Upper lobe of left lung (tissue), 6 donors: ENCODE measurements at regions not wholly inside any gene's neighbourhood (a gene's known extent, or its start where the extent isn't known, plus 50 kb on each side); places are given as distances from the start of the nearest gene placed in this dataset.
"Not testable (repeated sequence)": the region's sequence is repeated elsewhere in the genome, so short reads cannot be mapped to it uniquely, and the experiment has no call there.

Experiments used
- ATAC-seq, 2 donors: fragments of 200-7000 bp; cut with Tn5 transposase; one replicate each; pipeline ENCODE4 v1.9.1; 2022; ENCODE audit warnings: mild to moderate bottlenecking in 2 of 2, moderate library complexity in 2 of 2; ENCODE audit not compliant: low FRiP score in 2 of 2
- DNase-seq, 2 donors: peaks; one replicate each; pipeline ENCODE4 v3.0.0-alpha.2; 2019 to 2020
- H3K27ac ChIP-seq, 4 donors: fragments of 200-600 bp; sonication (generic); one replicate each; pipeline ENCODE4 v1.5.1; 2016 to 2019
- H3K27me3 ChIP-seq, 4 donors: fragments of 200-600 bp; sonication (generic); one replicate each; pipeline ENCODE4 v1.5.1; 2017 to 2019
- H3K36me3 ChIP-seq, 4 donors: fragments of 200-600 bp; sonication (generic); one replicate each; pipeline ENCODE4 v1.5.1; 2016 to 2019
- H3K4me1 ChIP-seq, 4 donors: fragments of 200-600 bp; sonication (generic); one replicate each; pipeline ENCODE4 v1.5.1; 2018 to 2019
- H3K4me3 ChIP-seq, 4 donors: fragments of 200-600 bp; sonication (generic); one replicate each; pipeline ENCODE4 v1.5.1; 2017 to 2019; ENCODE audit warnings: mild to moderate bottlenecking in 2 of 4, moderate library complexity in 1 of 4
- H3K9me3 ChIP-seq, 4 donors: fragments of 200-600 bp; sonication (generic); one replicate each; pipeline ENCODE4 v1.5.1; 2018 to 2019
- EP300 ChIP-seq, 4 donors: sonication (generic); formaldehyde crosslinking; IDR thresholded peaks; one replicate each; pipeline ENCODE4 v1.5.1; 2017; ENCODE audit warnings: antibody characterized with exemption in 4 of 4, control low read depth in 2 of 4
- POLR2A ChIP-seq, 4 donors: fragments of 450-650 bp; IDR thresholded peaks; one replicate each; pipeline ENCODE4 v1.5.1; 2016 to 2017; ENCODE audit warnings: antibody characterized with exemption in 4 of 4, mild to moderate bottlenecking in 2 of 4
- POLR2AphosphoS5 ChIP-seq, 2 donors: sonication (generic); formaldehyde crosslinking; IDR thresholded peaks; one replicate each; pipeline ENCODE4 v1.5.1; 2017; ENCODE audit warnings: antibody characterized with exemption in 2 of 2
- WGBS, 2 donors: methylation state at CpG; one replicate each; pipeline ENCODE4 v1.1.5; 2017 to 2018; 5-methylcytosine and 5-hydroxymethylcytosine counted together
- TF ChIP-seq, protein P1 (sequence below), 6 experiments: fragments of 450-650 bp in 4 of 6; fragments of 200-600 bp in 2 of 6; sonication (generic) in 2 of 6; IDR thresholded peaks; one replicate each; pipeline ENCODE4 v1.5.1; 2016 to 2019; ENCODE audit warnings: antibody characterized with exemption in 6 of 6
- donor health status: DM: no; HTN: no; CAD: no; lungs with moderate emphysema.
- donor health status: DM: no; HTN: yes; CAD: no; lungs with severe emphysema.

- H3K27me3 ChIP-seq, result no peaks in the 10 kb centered on the region
- H3K4me3 ChIP-seq, result no peak overlapping the region
- ATAC-seq, result no peak
- no peaks in the 10 kb centered on the region for H3K4me1 ChIP-seq
- no peaks in the 10 kb centered on the region for H3K36me3 ChIP-seq
- no peak for DNase-seq
- TF ChIP-seq EP300 (IDR thresholded peaks at IDR 0.05), result no peak
- TF ChIP-seq POLR2AphosphoS5 (IDR thresholded peaks at IDR 0.05), result no peak
- no peak for TF ChIP-seq POLR2A (IDR thresholded peaks at IDR 0.05)
- TF ChIP-seq, protein P1, sequence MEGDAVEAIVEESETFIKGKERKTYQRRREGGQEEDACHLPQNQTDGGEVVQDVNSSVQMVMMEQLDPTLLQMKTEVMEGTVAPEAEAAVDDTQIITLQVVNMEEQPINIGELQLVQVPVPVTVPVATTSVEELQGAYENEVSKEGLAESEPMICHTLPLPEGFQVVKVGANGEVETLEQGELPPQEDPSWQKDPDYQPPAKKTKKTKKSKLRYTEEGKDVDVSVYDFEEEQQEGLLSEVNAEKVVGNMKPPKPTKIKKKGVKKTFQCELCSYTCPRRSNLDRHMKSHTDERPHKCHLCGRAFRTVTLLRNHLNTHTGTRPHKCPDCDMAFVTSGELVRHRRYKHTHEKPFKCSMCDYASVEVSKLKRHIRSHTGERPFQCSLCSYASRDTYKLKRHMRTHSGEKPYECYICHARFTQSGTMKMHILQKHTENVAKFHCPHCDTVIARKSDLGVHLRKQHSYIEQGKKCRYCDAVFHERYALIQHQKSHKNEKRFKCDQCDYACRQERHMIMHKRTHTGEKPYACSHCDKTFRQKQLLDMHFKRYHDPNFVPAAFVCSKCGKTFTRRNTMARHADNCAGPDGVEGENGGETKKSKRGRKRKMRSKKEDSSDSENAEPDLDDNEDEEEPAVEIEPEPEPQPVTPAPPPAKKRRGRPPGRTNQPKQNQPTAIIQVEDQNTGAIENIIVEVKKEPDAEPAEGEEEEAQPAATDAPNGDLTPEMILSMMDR (IDR thresholded peaks at IDR 0.05), result no peak
- WGBS, 2 donors, result 76 to 84% methylated on average over 3 of the region's 3 CpGs
- H3K9me3 ChIP-seq, result no peaks in the 10 kb centered on the region
- H3K27ac ChIP-seq, result no peak overlapping the region
Measured at GRCh38 chr12:131199221-131199620, 245.5 kb downstream of the ADGRD1 start.

DNA sequence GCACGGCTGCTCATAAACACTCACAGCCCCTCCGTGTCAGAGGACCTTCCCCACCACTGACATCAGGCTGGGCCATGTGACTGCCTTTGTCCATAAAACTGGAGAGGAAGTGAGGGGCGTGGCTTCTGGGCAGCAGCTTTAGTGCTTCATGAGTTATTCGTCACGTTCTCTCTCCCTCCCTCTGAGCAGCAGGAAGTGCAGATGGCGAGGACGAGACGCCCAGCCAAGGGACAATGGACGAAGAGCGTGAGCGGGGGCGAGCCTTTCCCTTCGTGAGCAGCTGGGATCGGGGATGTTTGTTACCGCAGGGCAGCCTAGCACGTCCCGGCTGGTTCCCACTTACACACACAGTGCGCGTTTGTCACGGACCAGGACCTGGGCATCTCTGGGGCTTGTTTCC lies 248.2 kb downstream of the ADGRD1 start:
- not testable (repeated sequence) for H3K9me3 ChIP-seq, H3K4me1 ChIP-seq, H3K36me3 ChIP-seq, H3K4me3 ChIP-seq, DNase-seq, ATAC-seq, H3K27me3 ChIP-seq, H3K27ac ChIP-seq
- WGBS, 2 donors, result no CpG with 5 or more reads among the region's 20 CpGs

DNA sequence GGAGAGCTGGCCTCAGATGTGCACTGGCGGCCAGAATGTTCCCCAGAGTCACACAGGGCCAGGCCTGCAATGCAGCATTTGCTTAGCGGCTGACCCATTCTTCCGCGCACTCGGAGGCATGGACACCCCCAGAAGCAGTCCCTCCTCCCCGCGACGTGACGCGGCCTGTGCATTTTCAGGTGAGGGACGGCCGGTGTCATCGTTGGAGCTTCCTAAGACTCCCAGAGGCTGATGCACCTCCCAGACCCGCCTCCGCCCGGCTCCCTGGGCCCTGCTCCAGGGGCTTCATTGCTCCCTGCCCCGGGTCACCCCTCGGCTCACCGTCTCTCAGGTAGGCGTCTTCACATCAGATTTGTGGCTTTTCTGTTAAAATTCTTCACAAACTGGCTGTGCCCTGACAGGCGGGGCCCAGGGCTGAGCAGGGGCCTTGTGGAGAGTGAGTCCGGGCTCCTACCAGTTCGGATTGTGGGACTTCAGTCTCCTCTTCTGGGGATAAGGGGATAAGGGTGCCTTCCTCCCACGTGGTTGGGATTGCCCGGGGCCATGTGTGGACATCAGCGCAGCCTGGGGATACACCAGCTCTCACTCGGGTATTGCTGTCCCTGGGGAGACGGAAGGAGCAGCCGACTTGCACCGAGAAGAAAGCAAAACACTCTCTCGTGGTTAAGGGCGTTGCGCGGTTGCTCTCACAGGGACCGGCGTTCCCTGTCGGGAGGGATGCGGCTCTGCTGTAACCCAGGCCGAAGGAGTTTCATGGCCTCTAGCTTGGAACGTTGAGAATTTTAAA lies 249.1 kb downstream of the ADGRD1 start:
- no peak overlapping the region for H3K27ac ChIP-seq
- TF ChIP-seq, protein P1 (IDR thresholded peaks at IDR 0.05), result no peak
- no peak for TF ChIP-seq POLR2AphosphoS5 (IDR thresholded peaks at IDR 0.05)
- H3K4me3 ChIP-seq, result no peak overlapping the region
- ATAC-seq (no peak), DNase-seq (peak; percentile 17 to 67)
- no peaks in the 10 kb centered on the region for H3K27me3 ChIP-seq
- 87 to 92% methylated on average over 39 to 40 of the region's 40 CpGs for WGBS, 2 donors
- H3K9me3 ChIP-seq, result no peaks in the 10 kb centered on the region
- H3K4me1 ChIP-seq, result no peaks in the 10 kb centered on the region
- no peaks in the 10 kb centered on the region for H3K36me3 ChIP-seq

DNA sequence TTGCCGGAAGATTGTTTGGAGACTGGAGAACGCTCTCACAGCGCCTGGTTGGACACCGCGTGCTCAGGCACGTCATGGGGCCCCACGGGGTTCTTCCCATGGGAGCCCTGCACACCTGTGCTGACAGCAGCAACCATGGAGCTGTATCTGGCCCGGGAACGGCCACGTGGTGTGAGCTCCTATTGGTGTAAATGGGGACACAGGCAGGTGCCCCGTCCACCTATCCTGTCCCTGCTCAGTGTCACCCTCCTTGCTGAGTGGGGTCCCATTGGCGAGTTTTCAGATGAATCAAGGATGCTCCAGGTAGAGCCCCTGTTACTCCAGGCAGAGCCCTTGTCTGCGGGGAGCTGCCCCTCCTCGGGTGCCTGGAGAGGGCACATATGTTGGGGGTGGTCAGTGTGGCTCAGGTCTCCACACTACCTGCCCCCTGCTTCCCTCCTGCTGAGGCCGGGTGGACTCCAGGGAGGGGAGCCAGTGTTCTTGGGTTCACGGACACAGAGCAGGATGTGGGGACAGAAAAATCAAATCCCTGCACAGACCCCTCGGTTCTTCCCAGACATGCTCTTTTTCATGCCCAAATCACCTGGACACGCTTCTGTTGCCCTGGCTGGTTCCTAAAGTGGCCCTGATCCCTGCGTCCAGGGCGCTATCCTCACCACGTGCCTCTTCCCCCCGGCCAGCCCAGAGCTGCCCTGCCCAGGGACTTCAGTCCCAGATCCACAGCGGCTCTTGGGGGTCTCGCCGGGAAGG lies 250.1 kb downstream of the ADGRD1 start:
- ATAC-seq (no peak), DNase-seq (peak; percentile 16 to 32)
- H3K27ac ChIP-seq, result no peak overlapping the region
- no peaks in the 10 kb centered on the region for H3K27me3 ChIP-seq
- no peaks in the 10 kb centered on the region for H3K9me3 ChIP-seq
- no peak overlapping the region for H3K4me3 ChIP-seq
- no peaks in the 10 kb centered on the region for H3K4me1 ChIP-seq
- H3K36me3 ChIP-seq, result no peaks in the 10 kb centered on the region
- TF ChIP-seq, protein P1 (IDR thresholded peaks at IDR 0.05), result no peak
- no peak for TF ChIP-seq EP300 (IDR thresholded peaks at IDR 0.05)
- 66 to 92% methylated on average over 7 to 25 of the region's 25 CpGs for WGBS, 2 donors

GRCh38 chr12:131204416-131205274 lies 250.9 kb downstream of the ADGRD1 start:
- H3K27ac ChIP-seq, result no peak overlapping the region
- no peak for ATAC-seq
- TF ChIP-seq POLR2A (IDR thresholded peaks at IDR 0.05) (no peak), POLR2AphosphoS5 (IDR thresholded peaks at IDR 0.05) (no peak)
- TF ChIP-seq, protein P1 (IDR thresholded peaks at IDR 0.05), result no peak
- no peaks in the 10 kb centered on the region for H3K36me3 ChIP-seq
- no peaks in the 10 kb centered on the region for H3K27me3 ChIP-seq
- no peaks in the 10 kb centered on the region for H3K9me3 ChIP-seq
- DNase-seq, result peak; percentile 16 to 67
- no peak overlapping the region for H3K4me3 ChIP-seq
- WGBS, 2 donors, result 79 to 83% methylated on average over 4 to 17 of the region's 17 CpGs
- no peaks in the 10 kb centered on the region for H3K4me1 ChIP-seq

DNA sequence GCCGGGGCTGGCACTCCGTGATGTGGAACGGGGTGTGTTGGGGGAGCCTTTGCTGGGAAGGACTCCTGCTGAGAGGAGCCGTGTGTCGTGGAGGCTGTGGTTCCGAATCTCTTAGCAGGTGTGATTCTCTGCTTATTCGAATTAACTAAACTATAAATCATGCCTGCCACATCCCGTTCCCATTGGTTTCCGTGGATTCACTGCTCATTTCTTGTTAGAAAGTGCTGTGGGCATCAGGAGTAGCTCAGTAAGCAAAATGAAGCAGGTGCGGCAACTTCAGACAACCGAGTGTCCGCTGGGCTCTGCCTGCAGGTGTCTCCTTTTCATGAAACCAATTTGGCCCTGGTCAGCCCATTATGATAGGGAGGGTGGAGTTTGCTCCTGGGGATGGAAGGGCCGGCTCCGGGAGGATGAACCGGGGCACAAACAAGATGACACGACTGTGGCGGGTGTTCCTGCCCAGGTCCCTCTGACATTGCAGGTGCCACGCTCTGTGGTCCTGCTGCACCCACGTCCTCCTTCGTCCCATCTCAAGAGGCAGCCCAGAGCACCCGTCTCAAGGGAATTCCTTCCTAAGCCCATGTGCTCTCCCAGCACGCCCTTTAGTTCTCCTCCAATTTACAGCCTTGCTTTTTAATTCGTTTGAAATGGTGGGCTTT lies 251.7 kb downstream of the ADGRD1 start:
- WGBS, 2 donors, result 83 to 86% methylated on average over 22 to 23 of the region's 23 CpGs
- DNase-seq, result peak in 1 of 2 donors; percentile 13
- H3K36me3 ChIP-seq, H3K27ac ChIP-seq, H3K4me1 ChIP-seq, H3K9me3 ChIP-seq, H3K4me3 ChIP-seq, ATAC-seq, H3K27me3 ChIP-seq: not testable (repeated sequence)

DNA sequence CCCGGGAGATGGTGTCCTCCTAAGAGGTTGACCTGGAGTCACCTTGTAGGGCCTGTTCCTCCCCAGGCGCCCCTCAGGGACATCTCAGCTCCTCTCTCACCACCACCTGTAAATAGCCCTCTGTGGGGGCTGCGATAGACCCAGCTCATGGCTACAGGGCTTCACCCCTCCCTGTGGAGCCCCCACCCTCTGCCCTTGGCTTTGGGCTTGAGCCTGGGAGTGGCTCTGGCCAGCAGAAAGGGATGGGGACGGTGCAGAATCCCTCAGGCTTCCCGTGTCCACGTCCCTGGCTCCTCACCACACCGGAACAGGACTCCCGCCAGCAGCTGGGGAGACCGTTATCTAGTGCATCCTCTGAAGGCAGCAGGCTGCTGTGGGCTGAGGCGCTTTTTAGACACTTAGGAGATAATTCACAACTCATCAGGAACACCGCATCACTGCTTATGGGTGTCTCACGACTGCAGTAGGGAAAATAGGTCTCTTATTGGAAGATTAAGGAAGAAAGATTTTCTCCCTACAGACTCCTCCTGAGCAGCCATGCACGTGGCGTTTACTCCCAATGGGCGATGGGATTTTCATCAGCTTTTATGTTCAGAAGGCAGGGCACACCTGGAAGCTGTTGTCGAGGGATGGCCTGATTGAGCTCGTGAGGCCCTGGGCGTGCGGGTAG lies 253.1 kb downstream of the ADGRD1 start:
- peak; percentile 18 to 37 for ATAC-seq
- not testable (repeated sequence) for H3K4me1 ChIP-seq, H3K4me3 ChIP-seq, H3K9me3 ChIP-seq, H3K27ac ChIP-seq, H3K27me3 ChIP-seq, H3K36me3 ChIP-seq
- WGBS, 2 donors, result 84 to 87% methylated on average over 5 to 13 of the region's 19 CpGs
- DNase-seq, result peak; percentile 8 to 44
